DMS114 treated with DMSO at 0.1 percent for 48 hours (cell line): ENCODE measurements at regions not wholly inside any gene's neighbourhood (a gene's known extent, or its start where the extent isn't known, plus 50 kb on each side); places are given as distances from the start of the nearest gene placed in this dataset.

Experiments
- DNase-seq: peaks from one replicate; lab custom pipeline; 2025; ENCODE audit not compliant: unreplicated experiment; lab: John Stamatoyannopoulos, UW

GRCh38 chr13:94968757-94969086 is 256.4 kb upstream of the SOX21 start:
- DNase-seq = no peak

- DNase-seq = no peak
These were observed 255.9 kb upstream of the SOX21 start for GRCh38 chr13:94968040-94968756.

GRCh38 chr13:94967183-94968039 is 255.1 kb upstream of the SOX21 start:
- DNase-seq = peak; percentile 5

GRCh38 chr13:94966422-94966955 is 254.1 kb upstream of the SOX21 start:
- no peak for DNase-seq

- no peak for DNase-seq
These were observed 247.3 kb upstream of the SOX21 start for GRCh38 chr13:94959626-94960025.

GRCh38 chr13:94956417-94957110 is 244.2 kb upstream of the SOX21 start:
- no peak for DNase-seq

GRCh38 chr13:94952787-94953186 is 240.4 kb upstream of the SOX21 start:
- DNase-seq = no peak

GRCh38 chr13:94950303-94950702 is 238.0 kb upstream of the SOX21 start:
- no peak for DNase-seq

GRCh38 chr13:94947965-94948371 is 235.6 kb upstream of the SOX21 start:
- no peak for DNase-seq

- no peak for DNase-seq
These were observed 235.0 kb upstream of the SOX21 start for GRCh38 chr13:94947392-94947791.

GRCh38 chr13:94946039-94946438 is 233.7 kb upstream of the SOX21 start:
- no peak for DNase-seq

GRCh38 chr13:94938124-94938523 is 225.8 kb upstream of the SOX21 start:
- no peak for DNase-seq

GRCh38 chr13:94936633-94937032 is 224.3 kb upstream of the SOX21 start:
- no peak for DNase-seq

GRCh38 chr13:94933936-94934335 is 221.6 kb upstream of the SOX21 start:
- DNase-seq = no peak

- DNase-seq = no peak
These were observed 220.9 kb upstream of the SOX21 start for GRCh38 chr13:94933230-94933751.

- no peak for DNase-seq
These were observed 215.9 kb upstream of the SOX21 start for GRCh38 chr13:94928127-94928775.

- DNase-seq = no peak
These were observed 212.9 kb upstream of the SOX21 start for GRCh38 chr13:94925263-94925662.

GRCh38 chr13:94921181-94921580 is 208.8 kb upstream of the SOX21 start:
- DNase-seq = no peak

- DNase-seq = no peak
These were observed 208.2 kb upstream of the SOX21 start for GRCh38 chr13:94920578-94920977.

GRCh38 chr13:94917824-94918223 is 205.5 kb upstream of the SOX21 start:
- no peak for DNase-seq

- no peak for DNase-seq
These were observed 202.6 kb upstream of the SOX21 start for GRCh38 chr13:94914895-94915294.
